Fibroblast of the aortic adventitia (primary cell): ENCODE measurements at regions not wholly inside any gene's neighbourhood (a gene's known extent, or its start where the extent isn't known, plus 50 kb on each side); places are given as distances from the start of the nearest gene placed in this dataset.
A peak's percentile ranks its signal among the peaks of the same experiment; 100 is the strongest.

Experiments
- DNase-seq: peaks from one replicate; pipeline ENCODE4 v3.0.0-alpha.2; 2010; ENCODE audit warnings: low read depth
- H3K4me3 ChIP-seq: 2 replicates; pipeline ENCODE4 v1.5.1; 2011; ENCODE audit warnings: low read depth, mild to moderate bottlenecking, control low read depth, low read length, moderate library complexity
- TF ChIP-seq, protein P1 (sequence below): IDR thresholded peaks from 2 replicates; pipeline ENCODE4 v1.5.1; 2011; ENCODE audit warnings: mild to moderate bottlenecking, low read length, control low read depth, inconsistent platforms; ENCODE audit not compliant: insufficient read depth

DNA sequence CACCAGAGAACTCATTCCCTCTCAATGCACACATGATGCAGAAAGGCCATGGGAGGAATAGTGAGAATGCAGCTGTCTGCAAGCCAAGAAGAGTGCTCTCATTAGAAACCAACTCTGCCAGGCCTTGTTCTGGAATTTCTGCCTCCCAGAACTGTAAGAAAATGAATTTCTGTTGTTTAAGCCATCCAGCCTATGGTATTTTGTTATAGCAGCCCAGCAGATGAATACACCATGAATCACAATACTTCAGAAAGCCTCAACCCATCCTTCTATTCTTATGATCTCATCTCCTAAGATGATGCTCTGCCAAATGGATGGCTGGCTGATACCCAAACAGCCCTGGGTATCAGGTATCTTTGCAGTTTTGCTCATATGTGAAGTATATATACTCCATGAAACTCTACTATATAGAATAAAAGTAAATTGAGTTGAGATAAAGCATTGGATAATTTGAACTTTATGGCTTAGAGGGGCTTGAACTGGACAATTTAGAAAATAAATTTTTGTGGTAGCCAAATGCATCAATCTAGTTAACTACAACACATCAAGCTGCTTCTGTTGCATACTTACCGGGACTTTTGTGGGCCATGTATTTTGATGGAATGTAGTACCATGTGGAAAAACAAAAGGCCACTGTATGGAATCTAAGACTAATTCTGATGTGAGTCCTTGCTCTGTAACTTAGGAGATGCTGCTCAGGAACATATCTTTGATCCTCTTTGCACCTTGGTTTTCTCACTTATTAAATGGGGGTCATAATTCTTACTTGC lies 245.9 kb downstream of the HS3ST1 start:
- no peak overlapping the region for H3K4me3 ChIP-seq
- TF ChIP-seq, protein P1, sequence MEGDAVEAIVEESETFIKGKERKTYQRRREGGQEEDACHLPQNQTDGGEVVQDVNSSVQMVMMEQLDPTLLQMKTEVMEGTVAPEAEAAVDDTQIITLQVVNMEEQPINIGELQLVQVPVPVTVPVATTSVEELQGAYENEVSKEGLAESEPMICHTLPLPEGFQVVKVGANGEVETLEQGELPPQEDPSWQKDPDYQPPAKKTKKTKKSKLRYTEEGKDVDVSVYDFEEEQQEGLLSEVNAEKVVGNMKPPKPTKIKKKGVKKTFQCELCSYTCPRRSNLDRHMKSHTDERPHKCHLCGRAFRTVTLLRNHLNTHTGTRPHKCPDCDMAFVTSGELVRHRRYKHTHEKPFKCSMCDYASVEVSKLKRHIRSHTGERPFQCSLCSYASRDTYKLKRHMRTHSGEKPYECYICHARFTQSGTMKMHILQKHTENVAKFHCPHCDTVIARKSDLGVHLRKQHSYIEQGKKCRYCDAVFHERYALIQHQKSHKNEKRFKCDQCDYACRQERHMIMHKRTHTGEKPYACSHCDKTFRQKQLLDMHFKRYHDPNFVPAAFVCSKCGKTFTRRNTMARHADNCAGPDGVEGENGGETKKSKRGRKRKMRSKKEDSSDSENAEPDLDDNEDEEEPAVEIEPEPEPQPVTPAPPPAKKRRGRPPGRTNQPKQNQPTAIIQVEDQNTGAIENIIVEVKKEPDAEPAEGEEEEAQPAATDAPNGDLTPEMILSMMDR, result no peak
- peak; percentile 78 for DNase-seq

DNA sequence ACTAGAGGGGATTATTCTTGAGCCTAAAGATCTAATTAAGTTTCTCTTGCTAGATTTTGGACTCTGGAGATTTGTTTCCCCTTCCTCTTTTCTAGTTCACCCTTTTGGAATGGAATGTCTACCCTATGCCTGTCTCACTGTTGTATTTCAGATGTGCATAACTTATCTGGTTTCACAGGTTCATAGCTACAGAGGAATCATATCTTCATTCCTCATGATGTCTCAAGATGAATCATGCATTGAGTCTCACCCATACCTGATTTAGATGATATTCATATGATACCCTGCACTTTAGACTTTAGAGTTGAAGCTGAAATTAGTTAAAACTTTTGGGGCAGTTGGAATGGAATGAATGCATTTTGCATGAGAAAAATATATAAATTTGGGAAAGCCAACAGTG lies 246.7 kb downstream of the HS3ST1 start:
- no peak for DNase-seq
- H3K4me3 ChIP-seq, result no peak overlapping the region
- TF ChIP-seq, protein P1, result no peak

DNA sequence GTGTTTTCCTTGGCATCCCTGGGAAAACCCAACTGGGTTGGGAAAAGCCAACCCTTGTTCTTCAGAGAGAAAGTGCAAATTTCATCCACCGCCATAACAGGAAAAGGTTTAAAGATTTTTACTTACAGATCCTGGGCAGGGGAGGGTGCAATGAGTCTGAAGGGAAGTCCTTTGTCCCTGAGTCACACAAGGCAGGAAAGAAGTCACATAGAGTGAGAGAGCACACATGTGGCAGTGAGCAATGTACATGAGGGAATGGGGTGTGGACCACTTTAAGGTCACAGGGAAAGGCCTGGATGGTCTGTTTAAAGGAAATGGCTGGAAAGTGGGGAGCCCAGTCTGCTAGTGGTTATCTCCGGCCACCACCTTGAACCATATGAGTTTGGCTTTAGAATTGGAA lies 248.9 kb downstream of the HS3ST1 start:
- no peak overlapping the region for H3K4me3 ChIP-seq
- DNase-seq, result no peak
- TF ChIP-seq, protein P1, result no peak

DNA sequence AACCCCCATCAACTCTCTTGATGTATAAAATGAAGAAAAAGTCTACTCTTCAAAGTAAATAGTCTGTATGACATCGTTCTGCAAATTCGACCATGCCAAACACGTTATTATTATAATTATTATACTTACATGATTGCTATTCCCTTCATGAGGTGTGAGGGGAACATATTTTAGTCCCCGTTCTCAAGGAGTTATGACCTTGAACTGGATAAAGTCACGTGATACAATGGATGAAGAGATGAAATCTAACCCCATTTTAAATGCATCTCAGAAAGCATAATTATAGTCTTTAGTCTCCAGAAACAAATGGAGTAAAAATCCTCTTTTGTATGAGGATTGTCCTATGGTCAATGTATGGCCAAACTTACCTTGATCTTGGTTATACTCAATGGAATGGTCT lies 250.3 kb downstream of the HS3ST1 start:
- no peak overlapping the region for H3K4me3 ChIP-seq
- no peak for DNase-seq
- TF ChIP-seq, protein P1, result no peak

DNA sequence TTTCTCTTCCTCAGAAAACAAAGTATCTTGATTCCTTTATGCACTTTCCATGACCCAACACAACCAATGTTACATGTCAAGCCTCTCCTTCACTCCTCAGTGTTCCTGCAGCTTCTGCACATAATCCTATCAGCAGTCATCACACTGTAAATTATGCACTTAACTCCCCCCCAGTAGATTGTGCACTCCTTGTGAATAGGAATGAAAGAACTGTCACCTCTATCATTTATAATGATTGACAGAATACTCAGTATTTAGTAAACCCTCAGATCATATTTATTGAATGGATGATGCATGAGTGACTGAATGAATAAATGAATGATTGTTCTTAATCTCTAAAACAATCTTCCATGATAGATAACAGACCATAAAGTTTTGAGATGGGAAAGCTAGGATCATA lies 253.3 kb downstream of the HS3ST1 start:
- DNase-seq, result no peak
- TF ChIP-seq, protein P1, result no peak
- H3K4me3 ChIP-seq, result no peak overlapping the region

DNA sequence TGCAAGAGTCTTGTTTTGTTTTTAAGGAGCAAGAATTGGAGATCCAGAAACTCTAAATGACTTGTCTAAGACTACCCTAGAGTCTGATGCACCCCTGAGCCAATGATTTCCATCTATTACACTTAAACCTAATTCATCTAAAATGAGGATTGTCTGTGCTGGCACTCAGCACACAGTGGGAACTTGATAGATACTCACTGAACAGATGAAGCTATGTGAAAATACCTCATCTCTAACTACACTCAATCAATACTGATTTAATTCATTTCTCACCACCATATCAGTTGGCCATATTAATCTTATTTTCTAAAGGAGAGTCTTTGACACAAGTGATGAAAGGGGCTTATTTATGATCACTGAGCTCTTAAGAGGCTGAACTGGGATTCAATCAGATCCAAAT lies 262.1 kb downstream of the HS3ST1 start:
- H3K4me3 ChIP-seq, result no peak overlapping the region
- no peak for DNase-seq
- TF ChIP-seq, protein P1, result no peak

- no peak for DNase-seq
- TF ChIP-seq, protein P1, result no peak
Observed at GRCh38 chr4:11166034-11166433, 262.7 kb downstream of the HS3ST1 start.

More at GRCh38 chr4:11166034-11166433, 262.7 kb downstream of the HS3ST1 start:
- H3K4me3 ChIP-seq, result no peak overlapping the region
